VCaP (cell line): ENCODE measurements at regions not wholly inside any gene's neighbourhood (a gene's known extent, or its start where the extent isn't known, plus 50 kb on each side); places are given as distances from the start of the nearest gene placed in this dataset.

Source experiments
- H3K27ac ChIP-seq: fragments of 450-650 bp; 2 replicates; pipeline ENCODE4 v1.5.1; 2017
- TF ChIP-seq, protein P1 (sequence below): fragments of 450-650 bp; conservative IDR thresholded peaks from 2 replicates; pipeline ENCODE4 v1.5.1; 2017; ENCODE audit warnings: mild to moderate bottlenecking, moderate library complexity

DNA sequence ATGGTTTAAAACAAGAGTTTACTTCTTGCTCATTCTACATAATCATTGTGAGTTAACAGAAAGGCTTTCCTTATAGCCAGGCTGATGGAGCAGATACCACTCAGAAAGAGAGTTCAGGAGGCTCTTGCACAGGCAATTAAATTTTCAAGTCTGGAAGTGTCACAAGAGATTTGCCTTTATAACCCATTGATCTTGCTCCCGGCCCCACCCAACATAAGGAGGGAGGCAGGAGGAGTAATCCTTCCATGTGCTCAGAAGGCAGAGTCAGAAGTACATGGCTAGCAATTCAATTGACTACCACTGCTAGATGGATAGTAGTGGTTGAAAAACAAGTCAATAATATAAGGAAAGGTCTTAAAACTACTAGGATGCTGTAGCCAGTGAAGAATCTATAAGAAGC is 346.3 kb upstream of the CDH11 start:
- no peak overlapping the region for H3K27ac ChIP-seq
- TF ChIP-seq, protein P1, sequence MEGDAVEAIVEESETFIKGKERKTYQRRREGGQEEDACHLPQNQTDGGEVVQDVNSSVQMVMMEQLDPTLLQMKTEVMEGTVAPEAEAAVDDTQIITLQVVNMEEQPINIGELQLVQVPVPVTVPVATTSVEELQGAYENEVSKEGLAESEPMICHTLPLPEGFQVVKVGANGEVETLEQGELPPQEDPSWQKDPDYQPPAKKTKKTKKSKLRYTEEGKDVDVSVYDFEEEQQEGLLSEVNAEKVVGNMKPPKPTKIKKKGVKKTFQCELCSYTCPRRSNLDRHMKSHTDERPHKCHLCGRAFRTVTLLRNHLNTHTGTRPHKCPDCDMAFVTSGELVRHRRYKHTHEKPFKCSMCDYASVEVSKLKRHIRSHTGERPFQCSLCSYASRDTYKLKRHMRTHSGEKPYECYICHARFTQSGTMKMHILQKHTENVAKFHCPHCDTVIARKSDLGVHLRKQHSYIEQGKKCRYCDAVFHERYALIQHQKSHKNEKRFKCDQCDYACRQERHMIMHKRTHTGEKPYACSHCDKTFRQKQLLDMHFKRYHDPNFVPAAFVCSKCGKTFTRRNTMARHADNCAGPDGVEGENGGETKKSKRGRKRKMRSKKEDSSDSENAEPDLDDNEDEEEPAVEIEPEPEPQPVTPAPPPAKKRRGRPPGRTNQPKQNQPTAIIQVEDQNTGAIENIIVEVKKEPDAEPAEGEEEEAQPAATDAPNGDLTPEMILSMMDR, result no peak

DNA sequence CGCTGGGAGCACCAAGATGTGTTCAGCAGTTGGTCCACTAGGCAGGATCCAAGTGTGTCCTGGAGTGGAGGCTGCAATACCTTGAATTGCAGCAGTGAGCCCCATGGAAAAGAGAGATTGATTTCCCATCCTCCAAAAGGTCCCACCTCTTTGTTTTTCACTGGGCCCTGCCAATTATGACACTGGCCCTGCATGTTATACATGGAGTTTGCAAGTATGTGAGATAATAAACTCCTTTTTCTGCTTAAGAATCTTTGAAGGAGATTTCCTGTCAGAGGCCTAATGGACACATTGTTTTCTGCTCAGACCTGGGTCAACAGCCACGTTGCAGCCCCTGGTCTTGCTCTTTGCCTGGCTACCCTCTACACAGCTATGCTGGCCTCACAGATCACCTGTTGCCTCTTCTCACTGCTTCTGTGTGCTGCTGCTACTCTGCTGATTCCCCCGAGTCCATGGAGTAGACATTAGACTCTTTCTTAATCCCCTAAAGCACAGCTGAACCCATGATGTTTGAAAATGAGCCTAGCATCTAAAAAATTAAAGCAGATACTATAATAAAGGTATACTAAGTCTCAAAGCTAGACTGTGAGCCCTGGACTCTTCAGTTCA is 341.9 kb upstream of the CDH11 start:
- TF ChIP-seq, protein P1, result no peak
- no peak overlapping the region for H3K27ac ChIP-seq

DNA sequence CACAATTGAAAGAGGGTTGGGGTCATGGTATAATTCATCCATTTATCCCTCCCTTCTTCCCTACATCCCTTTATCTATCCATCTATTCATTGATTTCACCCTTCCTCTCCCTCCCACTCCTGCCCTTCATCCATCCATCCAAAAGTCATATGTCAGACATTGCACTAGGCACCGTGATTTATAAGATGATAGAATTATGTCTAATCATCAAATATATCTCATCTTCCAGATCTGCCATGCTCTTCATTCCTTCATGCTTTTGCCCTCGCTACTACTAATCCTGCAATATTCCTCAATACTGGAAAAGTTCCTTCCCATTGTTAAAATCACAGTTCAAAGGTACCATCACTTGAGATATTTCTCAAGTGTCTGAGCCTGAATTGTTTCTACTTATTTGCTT is 335.2 kb upstream of the CDH11 start:
- TF ChIP-seq, protein P1, result no peak

DNA sequence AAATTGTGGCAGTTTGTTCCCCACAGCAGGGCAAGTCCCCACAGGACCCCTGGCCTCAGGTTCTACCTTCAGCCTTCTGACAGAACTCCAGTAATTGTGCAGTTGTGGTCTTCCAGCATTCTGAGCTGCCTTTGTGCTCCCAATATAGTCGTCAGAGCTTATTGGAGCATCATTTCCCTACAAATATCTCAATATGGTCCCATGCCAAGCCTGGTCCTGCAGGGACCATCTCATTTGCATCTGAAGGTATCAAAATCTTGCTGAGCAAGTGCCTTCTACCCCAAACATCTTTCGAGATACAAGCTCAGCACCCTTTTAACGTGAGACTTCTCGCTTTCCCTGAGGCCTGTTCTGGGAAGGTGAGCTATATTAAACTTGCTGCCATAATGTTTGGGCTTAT is 333.9 kb upstream of the CDH11 start:
- H3K27ac ChIP-seq, result no peak overlapping the region
- TF ChIP-seq, protein P1, result no peak

More for the DNA sequence above, 335.2 kb upstream of the CDH11 start:
- H3K27ac ChIP-seq, result no peak overlapping the region

DNA sequence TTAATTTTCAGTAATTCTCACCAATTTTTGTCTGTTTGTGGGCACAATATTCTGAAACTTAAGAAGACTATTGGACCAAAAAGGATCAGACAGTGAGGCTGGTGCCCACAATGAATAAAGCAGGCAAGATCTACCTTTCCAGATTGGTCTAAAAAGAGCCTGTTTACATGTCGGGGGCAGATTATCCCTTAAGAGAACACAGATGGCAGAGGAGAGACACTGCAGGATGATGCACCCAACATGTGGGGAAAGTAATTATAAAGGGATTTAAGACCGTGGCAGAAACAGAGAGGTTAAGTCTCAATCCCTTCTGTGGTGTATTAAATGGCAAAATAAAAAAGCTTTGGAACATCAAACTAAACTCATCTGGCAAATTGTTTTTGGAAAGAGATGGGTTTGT is 331.8 kb upstream of the CDH11 start:
- H3K27ac ChIP-seq, result no peak overlapping the region
- TF ChIP-seq, protein P1, result no peak

DNA sequence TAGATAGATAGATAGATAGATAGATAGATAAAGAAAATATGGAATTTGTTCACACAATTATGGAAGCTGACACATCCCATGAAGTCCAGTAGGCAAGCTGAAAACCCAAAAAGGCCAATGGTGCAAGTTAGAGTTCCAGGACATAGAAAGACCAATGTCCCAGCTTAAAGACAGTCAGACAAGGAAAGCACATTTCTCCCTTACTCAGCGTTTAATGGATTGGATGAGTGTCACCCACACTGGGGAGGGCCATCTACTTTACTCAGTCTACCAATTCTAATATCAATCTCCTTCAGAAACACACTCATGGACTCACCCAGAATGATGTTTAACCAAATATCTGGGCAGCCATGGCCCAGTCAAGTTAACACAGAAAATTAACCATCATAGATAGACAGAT is 327.7 kb upstream of the CDH11 start:
- TF ChIP-seq, protein P1, result no peak
- H3K27ac ChIP-seq, result no peak overlapping the region

DNA sequence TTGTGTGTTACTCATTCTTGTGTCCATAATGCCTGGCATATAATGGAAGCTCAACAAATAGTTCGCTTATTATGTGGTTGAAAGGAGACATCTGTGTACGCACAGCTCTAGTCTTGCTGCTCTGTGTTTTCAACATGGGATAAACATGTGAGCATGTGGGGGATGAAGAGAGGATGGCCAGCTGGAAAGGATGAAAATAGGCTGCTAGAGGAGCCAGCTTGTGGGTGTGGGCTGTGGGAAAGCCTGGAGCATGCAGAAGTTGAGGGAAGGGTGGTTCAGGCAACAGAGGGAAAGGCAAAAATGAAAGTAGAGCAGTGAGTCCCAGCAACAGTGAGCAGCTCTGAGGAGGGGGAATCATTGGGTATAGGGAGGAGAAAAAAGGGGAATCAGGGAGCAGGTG is 324.6 kb upstream of the CDH11 start:
- TF ChIP-seq, protein P1, result no peak
- H3K27ac ChIP-seq, result no peak overlapping the region
